Suprapubic skin (tissue), 4 donors: ENCODE measurements at regions not wholly inside any gene's neighbourhood (a gene's known extent, or its start where the extent isn't known, plus 50 kb on each side); places are given as distances from the start of the nearest gene placed in this dataset.
A peak's percentile ranks its signal among the peaks of the same experiment; 100 is the strongest.

ENCODE experiments used
- DNase-seq, 2 donors: peaks; one replicate each; pipeline ENCODE4 v3.0.0-alpha.2; 2019; ENCODE audit warnings: low spot score in 2 of 2
- H3K27ac ChIP-seq: fragments of 200-600 bp; sonication (generic); one replicate; pipeline ENCODE4 v1.5.1; 2019
- H3K27me3 ChIP-seq: fragments of 200-600 bp; sonication (generic); one replicate; pipeline ENCODE4 v1.5.1; 2019
- H3K36me3 ChIP-seq: fragments of 200-600 bp; sonication (generic); one replicate; pipeline ENCODE4 v1.5.1; 2019
- H3K4me1 ChIP-seq: fragments of 200-600 bp; sonication (generic); one replicate; pipeline ENCODE4 v1.5.1; 2019
- H3K4me3 ChIP-seq: fragments of 200-600 bp; sonication (generic); one replicate; pipeline ENCODE4 v1.5.1; 2019; ENCODE audit warnings: mild to moderate bottlenecking
- H3K9me3 ChIP-seq: fragments of 200-600 bp; sonication (generic); one replicate; pipeline ENCODE4 v1.5.1; 2019
- EP300 ChIP-seq: sonication (generic); formaldehyde crosslinking; IDR thresholded peaks from one replicate; pipeline ENCODE4 v1.6.1; 2017; ENCODE audit warnings: antibody characterized with exemption
- POLR2A ChIP-seq, 2 donors: fragments of 450-650 bp; IDR thresholded peaks; one replicate each; pipeline ENCODE4 v1.6.1; 2017; ENCODE audit warnings: antibody characterized with exemption in 2 of 2, mild to moderate bottlenecking in 2 of 2, moderate library complexity in 2 of 2
- POLR2AphosphoS5 ChIP-seq, 3 donors: sonication (generic); formaldehyde crosslinking; IDR thresholded peaks; one replicate each; pipeline ENCODE4 v1.6.1; 2017; ENCODE audit warnings: antibody characterized with exemption in 3 of 3
- WGBS: methylation state at CpG from one replicate; pipeline ENCODE4 v1.1.5; 2018; 5-methylcytosine and 5-hydroxymethylcytosine counted together
- TF ChIP-seq, protein P1 (sequence below), 2 donors: fragments of 200-600 bp in 1 of 2; fragments of 450-650 bp in 1 of 2; sonication (generic) in 1 of 2; IDR thresholded peaks; one replicate each; pipeline ENCODE4 v1.5.1; 2016 to 2019; ENCODE audit warnings: antibody characterized with exemption in 2 of 2, mild to moderate bottlenecking in 1 of 2, moderate library complexity in 1 of 2

DNA sequence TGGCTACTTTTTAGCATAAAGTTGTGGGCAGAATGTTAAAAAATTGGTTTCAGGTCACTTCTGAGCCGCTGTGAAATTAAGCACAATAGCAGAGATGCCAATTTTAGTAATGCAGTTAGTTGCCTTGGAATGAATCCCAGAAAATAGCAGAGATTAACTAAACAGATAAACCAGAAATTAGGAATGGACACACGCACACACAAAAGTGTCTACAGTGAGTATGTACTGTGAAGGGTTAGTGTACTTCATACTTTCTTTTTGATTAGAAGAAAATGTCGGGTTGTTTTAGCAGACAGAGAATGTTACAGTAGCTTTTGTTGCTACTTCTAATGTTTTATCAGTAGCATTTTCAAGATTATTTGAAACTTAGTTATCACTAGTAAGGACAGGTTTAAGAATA, 106.7 kb downstream of the LEPR start:
- Histone ChIP-seq H3K4me1 (peaks cover 20% of the 10 kb centered on the region), H3K9me3 (no peaks in the 10 kb centered on the region), H3K27me3 (peaks cover 19% of the 10 kb centered on the region), H3K4me3 (peak overlapping the region; percentile 63), H3K36me3 (no peaks in the 10 kb centered on the region), H3K27ac (peak overlapping the region; percentile 50)
- no peak for DNase-seq
- TF ChIP-seq POLR2A (IDR thresholded peaks at IDR 0.05) (no peak), EP300 (no peak), POLR2AphosphoS5 (IDR thresholded peaks at IDR 0.05) (no peak)
- TF ChIP-seq, protein P1, sequence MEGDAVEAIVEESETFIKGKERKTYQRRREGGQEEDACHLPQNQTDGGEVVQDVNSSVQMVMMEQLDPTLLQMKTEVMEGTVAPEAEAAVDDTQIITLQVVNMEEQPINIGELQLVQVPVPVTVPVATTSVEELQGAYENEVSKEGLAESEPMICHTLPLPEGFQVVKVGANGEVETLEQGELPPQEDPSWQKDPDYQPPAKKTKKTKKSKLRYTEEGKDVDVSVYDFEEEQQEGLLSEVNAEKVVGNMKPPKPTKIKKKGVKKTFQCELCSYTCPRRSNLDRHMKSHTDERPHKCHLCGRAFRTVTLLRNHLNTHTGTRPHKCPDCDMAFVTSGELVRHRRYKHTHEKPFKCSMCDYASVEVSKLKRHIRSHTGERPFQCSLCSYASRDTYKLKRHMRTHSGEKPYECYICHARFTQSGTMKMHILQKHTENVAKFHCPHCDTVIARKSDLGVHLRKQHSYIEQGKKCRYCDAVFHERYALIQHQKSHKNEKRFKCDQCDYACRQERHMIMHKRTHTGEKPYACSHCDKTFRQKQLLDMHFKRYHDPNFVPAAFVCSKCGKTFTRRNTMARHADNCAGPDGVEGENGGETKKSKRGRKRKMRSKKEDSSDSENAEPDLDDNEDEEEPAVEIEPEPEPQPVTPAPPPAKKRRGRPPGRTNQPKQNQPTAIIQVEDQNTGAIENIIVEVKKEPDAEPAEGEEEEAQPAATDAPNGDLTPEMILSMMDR (IDR thresholded peaks at IDR 0.05), result no peak
- WGBS, result 19% methylated on average over 3 of the region's 3 CpGs

DNA sequence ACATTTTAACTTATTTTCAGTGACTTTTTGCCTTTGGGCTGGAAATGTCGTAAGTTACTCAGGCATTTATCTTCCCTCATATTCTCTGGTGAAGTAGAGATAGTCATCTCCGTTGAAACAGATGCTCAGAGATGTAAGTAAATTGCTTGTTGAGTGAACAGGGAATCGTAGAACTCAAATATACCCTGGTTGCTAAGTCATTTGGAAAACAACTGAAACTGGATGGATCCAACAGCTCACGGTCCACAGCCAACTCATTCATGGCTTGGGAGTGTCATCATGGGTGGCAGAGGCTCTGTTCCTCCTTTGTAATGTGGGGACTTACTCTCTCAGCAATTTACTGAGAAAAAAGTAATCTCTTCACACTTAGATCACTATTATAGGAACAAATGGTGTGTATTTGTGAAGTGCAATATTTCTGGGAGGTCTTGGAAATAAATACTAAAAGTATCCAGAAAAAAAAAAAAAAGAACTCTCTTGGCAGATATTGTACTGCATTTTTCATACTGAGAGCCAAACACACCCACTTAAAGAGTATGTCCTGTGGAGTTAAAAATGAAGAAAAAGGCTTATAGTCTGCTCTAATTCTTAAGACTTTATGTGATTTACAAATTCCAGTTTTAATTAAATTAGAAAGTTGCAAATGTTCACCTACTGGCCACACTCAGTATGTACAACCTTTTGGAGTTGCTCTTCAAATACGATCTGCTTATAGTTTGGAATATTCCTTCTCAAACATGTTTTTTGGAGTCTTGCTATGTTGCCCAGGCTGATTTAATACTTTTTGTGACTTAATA, 107.4 kb downstream of the LEPR start:
- WGBS, result 43% methylated on average over 5 of the region's 5 CpGs
- peak overlapping the region; percentile 50 for H3K27ac ChIP-seq
- peaks cover 20% of the 10 kb centered on the region for H3K4me1 ChIP-seq
- DNase-seq, result no peak
- peaks cover 19% of the 10 kb centered on the region for H3K27me3 ChIP-seq
- H3K4me3 ChIP-seq, result peak overlapping the region; percentile 63
- H3K36me3 ChIP-seq, result no peaks in the 10 kb centered on the region
- TF ChIP-seq, protein P1 (IDR thresholded peaks at IDR 0.05), result peak in 1 of 2 donors; percentile 9
- no peak for TF ChIP-seq EP300
- no peaks in the 10 kb centered on the region for H3K9me3 ChIP-seq

DNA sequence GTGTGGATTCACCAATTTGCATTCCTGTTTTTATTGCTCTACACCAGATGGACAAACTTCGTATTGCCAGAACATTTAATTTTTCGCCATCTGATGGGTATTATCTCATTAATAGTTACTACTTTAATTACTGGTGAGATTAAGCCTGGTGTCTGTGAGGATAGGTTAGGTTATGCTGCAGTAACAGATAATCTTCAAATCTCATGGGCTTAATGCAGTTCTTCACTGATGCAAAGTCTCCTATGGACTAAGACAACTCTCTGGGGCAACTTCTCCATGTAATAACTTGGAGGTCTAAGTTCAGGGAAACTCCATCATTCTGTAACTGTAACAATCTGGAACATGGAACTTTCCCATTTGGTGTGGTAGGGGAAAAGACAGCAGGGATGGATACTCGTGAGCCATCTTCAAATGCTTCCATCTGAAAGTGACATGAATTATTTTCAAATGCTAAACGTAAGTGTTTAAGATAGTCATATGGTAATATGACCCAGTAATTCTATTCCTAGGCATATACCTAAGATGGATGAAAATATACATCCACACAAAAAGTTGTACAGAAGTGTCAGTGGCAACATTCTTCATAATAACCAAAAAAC, 111.6 kb downstream of the LEPR start:
- DNase-seq, result no peak
- Histone ChIP-seq H3K27me3 (peaks cover 3% of the 10 kb centered on the region), H3K4me3 (no peak overlapping the region), H3K36me3 (no peaks in the 10 kb centered on the region), H3K4me1 (peaks cover 5% of the 10 kb centered on the region), H3K9me3 (no peaks in the 10 kb centered on the region), H3K27ac (no peak overlapping the region)
- TF ChIP-seq POLR2A (IDR thresholded peaks at IDR 0.05), result no peak
- TF ChIP-seq POLR2AphosphoS5 (IDR thresholded peaks at IDR 0.05), result no peak
- TF ChIP-seq EP300, result no peak
- TF ChIP-seq, protein P1 (IDR thresholded peaks at IDR 0.05), result no peak
- 86% methylated on average over 4 of the region's 4 CpGs for WGBS

DNA sequence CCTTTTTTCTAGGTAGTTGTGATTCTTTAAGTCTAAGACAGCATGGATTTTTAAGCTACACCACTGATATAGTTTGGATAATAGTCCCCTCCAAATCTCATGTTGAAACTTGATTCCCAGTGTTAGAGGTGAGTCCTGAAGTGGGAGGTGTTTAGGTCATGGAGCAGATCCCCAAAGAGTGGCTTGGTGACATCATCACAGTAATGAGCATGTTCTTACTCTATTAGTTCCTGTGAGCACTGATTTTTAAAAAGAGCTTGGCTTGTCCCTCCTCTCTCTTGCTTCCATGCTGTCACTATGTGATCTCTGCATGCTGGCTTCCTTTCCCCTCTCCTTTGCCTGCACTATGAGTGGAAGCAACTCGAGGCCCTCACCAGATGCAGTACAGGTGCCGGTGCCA, 115.5 kb downstream of the LEPR start:
- Histone ChIP-seq H3K27ac (no peak overlapping the region), H3K36me3 (no peaks in the 10 kb centered on the region), H3K27me3 (no peaks in the 10 kb centered on the region), H3K9me3 (no peaks in the 10 kb centered on the region), H3K4me3 (no peak overlapping the region), H3K4me1 (peaks cover 11% of the 10 kb centered on the region)
- 73% methylated on average over 2 of the region's 2 CpGs for WGBS
- no peak for DNase-seq
- TF ChIP-seq, protein P1 (IDR thresholded peaks at IDR 0.05), result no peak
- TF ChIP-seq EP300 (no peak), POLR2A (IDR thresholded peaks at IDR 0.05) (no peak), POLR2AphosphoS5 (IDR thresholded peaks at IDR 0.05) (no peak)

DNA sequence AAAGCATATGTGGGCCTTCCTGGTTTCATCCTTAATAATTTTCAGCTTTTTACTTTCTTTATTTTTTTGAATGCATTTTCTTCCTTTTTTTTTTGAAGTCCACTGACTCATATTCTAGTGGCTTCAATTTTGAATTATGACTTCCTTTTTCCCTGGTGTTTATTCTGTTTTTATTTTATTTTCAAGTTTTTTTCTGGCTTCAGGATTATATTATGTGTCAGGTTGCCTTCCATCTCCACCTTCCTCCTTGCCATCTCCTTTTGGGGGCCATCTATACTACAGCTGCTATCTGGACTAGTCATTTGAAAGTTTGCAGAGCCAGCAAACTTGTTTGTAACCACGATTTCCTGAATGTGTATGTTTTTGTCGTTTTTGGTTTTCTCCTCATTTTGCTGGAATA, 117.6 kb downstream of the LEPR start:
- H3K9me3 ChIP-seq, result no peaks in the 10 kb centered on the region
- no peak overlapping the region for H3K27ac ChIP-seq
- H3K36me3 ChIP-seq, result no peaks in the 10 kb centered on the region
- H3K4me1 ChIP-seq, result peaks cover 11% of the 10 kb centered on the region
- TF ChIP-seq, protein P1 (IDR thresholded peaks at IDR 0.05), result no peak
- TF ChIP-seq POLR2A (IDR thresholded peaks at IDR 0.05), result no peak
- TF ChIP-seq POLR2AphosphoS5 (IDR thresholded peaks at IDR 0.05), result no peak
- TF ChIP-seq EP300, result no peak
- 59% methylated on average over 2 of the region's 2 CpGs for WGBS
- no peak for DNase-seq
- no peaks in the 10 kb centered on the region for H3K27me3 ChIP-seq
- no peak overlapping the region for H3K4me3 ChIP-seq
